ENCODE measurements at regions not wholly inside any gene's neighbourhood (a gene's known extent, or its start where the extent isn't known, plus 50 kb on each side); places are given as distances from the start of the nearest gene placed in this dataset.

DNA sequence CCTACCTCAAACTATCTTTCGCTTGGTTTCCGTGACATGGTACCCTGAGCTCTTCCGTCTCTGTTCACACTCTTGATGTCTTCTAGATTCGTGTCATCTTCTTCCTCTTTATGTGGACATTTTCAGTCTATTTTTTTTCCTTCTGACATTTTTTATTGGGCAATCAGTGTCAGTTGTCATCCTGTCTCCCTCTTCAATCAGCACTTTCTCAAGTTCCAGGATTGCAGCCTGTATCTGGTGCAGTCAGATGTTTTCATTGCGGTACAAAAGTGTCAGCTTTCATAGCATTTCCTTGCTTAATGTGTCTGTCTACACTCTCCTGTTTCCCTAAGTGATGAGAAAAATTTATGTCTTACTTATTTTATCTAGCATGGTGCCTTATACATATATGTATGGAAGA is 51.1 kb upstream of the ETV1 start:
- no peak overlapping the region for H3K9ac ChIP-seq (ENCODE audit: extremely low read depth, insufficient read length, low read length)
- Mint-ChIP-seq H3K9me3 (peaks cover 2 to 3% of the 10 kb centered on the region in 2 experiments; a peak in 1 of 5 replicates), H3K4me3 (no peak overlapping the region), H3K27ac (no peak overlapping the region), H3K4me1 (no peaks in the 10 kb centered on the region), H3K27me3 (ENCODE audit: low read depth) (no peaks in the 10 kb centered on the region), H3K36me3 (ENCODE audit: insufficient read depth in 1 of 3, low read depth in 3 of 3) (peaks cover 0 to 2% (median 0%) of the 10 kb centered on the region in 3 experiments; a peak in 2 of 7 replicates)
- no peaks in the 10 kb centered on the region for H3K79me2 ChIP-seq (ENCODE audit: insufficient read depth, low read length)
- H2BK20ac ChIP-seq (ENCODE audit: low read depth, low read length, poor library complexity, severe bottlenecking): no peak overlapping the region
- H3K79me1 ChIP-seq (ENCODE audit: insufficient read depth, low read depth, low read length, poor library complexity, severe bottlenecking): no peaks in the 10 kb centered on the region
- no peak overlapping the region for H3K4ac ChIP-seq (ENCODE audit: low read depth, low read length)
- H3K4me2 ChIP-seq (ENCODE audit: insufficient read depth, insufficient read length, low read length): no peak overlapping the region
- no peak overlapping the region for H4K5ac ChIP-seq (ENCODE audit: insufficient read length, low read depth, low read length)
- H2AK5ac ChIP-seq (ENCODE audit: insufficient read length, low read length): no peak overlapping the region
- H3K23me2 ChIP-seq (ENCODE audit: insufficient read length, low read depth, low read length, poor library complexity, severe bottlenecking): no peaks in the 10 kb centered on the region
- no peak overlapping the region for H4K91ac ChIP-seq (ENCODE audit: insufficient read length, low read depth, low read length)
- H3T11ph ChIP-seq (ENCODE audit: low read length): no peak overlapping the region
- H3K14ac ChIP-seq (ENCODE audit: insufficient read depth, low read length): no peak overlapping the region
- H3K4me1 ChIP-seq (ENCODE audit: insufficient read depth, low read length): no peaks in the 10 kb centered on the region
- no peak overlapping the region for H3K23ac ChIP-seq (ENCODE audit: insufficient read length, low read depth, low read length)
- no peak overlapping the region for H2AFZ ChIP-seq (ENCODE audit: low read length)
- no peak for DNase-seq
- no peaks in the 10 kb centered on the region for H3K27me3 ChIP-seq (ENCODE audit: insufficient read depth, low read length)
- no peak overlapping the region for H3K27ac ChIP-seq (ENCODE audit: insufficient read length, low read depth, low read length)
- no peak overlapping the region for H2BK12ac ChIP-seq (ENCODE audit: insufficient read length, low read depth, low read length)
- no peak overlapping the region for H3K56ac ChIP-seq (ENCODE audit: insufficient read length, low read depth, low read length)
- H3K18ac ChIP-seq (ENCODE audit: insufficient read length, low read depth, low read length): no peak overlapping the region
- H4K20me1 ChIP-seq (ENCODE audit: control insufficient read depth, insufficient read depth, insufficient read length): no peaks in the 10 kb centered on the region
- no CpG with 5 or more reads among the region's 5 CpGs for WGBS (ENCODE audit: extremely low coverage, insufficient read length, low lambda C conversion rate)
- TF ChIP-seq, protein P1, sequence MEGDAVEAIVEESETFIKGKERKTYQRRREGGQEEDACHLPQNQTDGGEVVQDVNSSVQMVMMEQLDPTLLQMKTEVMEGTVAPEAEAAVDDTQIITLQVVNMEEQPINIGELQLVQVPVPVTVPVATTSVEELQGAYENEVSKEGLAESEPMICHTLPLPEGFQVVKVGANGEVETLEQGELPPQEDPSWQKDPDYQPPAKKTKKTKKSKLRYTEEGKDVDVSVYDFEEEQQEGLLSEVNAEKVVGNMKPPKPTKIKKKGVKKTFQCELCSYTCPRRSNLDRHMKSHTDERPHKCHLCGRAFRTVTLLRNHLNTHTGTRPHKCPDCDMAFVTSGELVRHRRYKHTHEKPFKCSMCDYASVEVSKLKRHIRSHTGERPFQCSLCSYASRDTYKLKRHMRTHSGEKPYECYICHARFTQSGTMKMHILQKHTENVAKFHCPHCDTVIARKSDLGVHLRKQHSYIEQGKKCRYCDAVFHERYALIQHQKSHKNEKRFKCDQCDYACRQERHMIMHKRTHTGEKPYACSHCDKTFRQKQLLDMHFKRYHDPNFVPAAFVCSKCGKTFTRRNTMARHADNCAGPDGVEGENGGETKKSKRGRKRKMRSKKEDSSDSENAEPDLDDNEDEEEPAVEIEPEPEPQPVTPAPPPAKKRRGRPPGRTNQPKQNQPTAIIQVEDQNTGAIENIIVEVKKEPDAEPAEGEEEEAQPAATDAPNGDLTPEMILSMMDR (conservative IDR thresholded peaks at IDR 0.05): no peak
- H3K9me3 ChIP-seq (ENCODE audit: control insufficient read depth, low read depth, low read length): no peaks in the 10 kb centered on the region
- no peak overlapping the region for H4K8ac ChIP-seq (replicated peaks; ENCODE audit: insufficient read length, low read depth, low read length)
- no peak overlapping the region for H2BK120ac ChIP-seq (ENCODE audit: low read depth, low read length, poor library complexity, severe bottlenecking)
- H2BK5ac ChIP-seq (ENCODE audit: insufficient read length, low read length): no peak overlapping the region
- no peak overlapping the region for H2BK15ac ChIP-seq (ENCODE audit: low read depth, low read length)
